PC-9 (cell line): ENCODE measurements at regions not wholly inside any gene's neighbourhood (a gene's known extent, or its start where the extent isn't known, plus 50 kb on each side); places are given as distances from the start of the nearest gene placed in this dataset.

Source experiments
- BruUV-seq: library from RNA; stranded (reverse); fragments of 400-500 nt; replicated peaks from 2 replicates; lab custom pipeline; 2021; lab: Mats Ljungman, UMichigan
- CTCF ChIA-PET: fragments of 300-600 bp; sonication (Branson Sonifier 250); formaldehyde crosslinking; loops from one replicate; lab custom pipeline; 2022; ENCODE audit warnings: antibody characterized with exemption; lab: Charles Lee
- POLR2A ChIA-PET: fragments of 300-600 bp; sonication (Branson Sonifier 250); formaldehyde crosslinking; loops from one replicate; lab custom pipeline; 2022; ENCODE audit warnings: antibody characterized with exemption; ENCODE audit not compliant: unreplicated experiment; lab: Charles Lee
- DNase-seq, 2 experiments: peaks; one replicate each; pipeline versions ENCODE4 v3.0.0 to v3.0.0-alpha.2; 2015 to 2022; ENCODE audit warnings: mixed read lengths in 1 of 2
- H2AFZ ChIP-seq: fragments of 200-600 bp; sonication (generic); 2 replicates; pipeline ENCODE4 v1.8.1; 2017; ENCODE audit warnings: antibody characterized with exemption
- H3F3A ChIP-seq: fragments of 200-600 bp; sonication (generic); 2 replicates; pipeline ENCODE4 v1.8.1; 2017; ENCODE audit warnings: antibody characterized with exemption, mild to moderate bottlenecking, low read depth; ENCODE audit not compliant: insufficient read depth
- H3K27ac ChIP-seq: fragments of 200-600 bp; sonication (generic); 2 replicates; pipeline ENCODE4 v1.6.1; 2016; ENCODE audit warnings: mixed run types
- H3K27me3 ChIP-seq: fragments of 200-600 bp; sonication (generic); 2 replicates; pipeline ENCODE4 v1.6.1; 2016; ENCODE audit warnings: low read depth, mixed run types; ENCODE audit not compliant: insufficient read depth
- H3K36me3 ChIP-seq: fragments of 200-600 bp; sonication (generic); 2 replicates; pipeline ENCODE4 v1.6.1; 2016; ENCODE audit warnings: low read depth, mixed run types
- H3K4me1 ChIP-seq: fragments of 200-600 bp; sonication (generic); replicated peaks from 2 replicates; pipeline ENCODE4 v1.6.1; 2016; ENCODE audit warnings: mixed run types; ENCODE audit not compliant: insufficient read depth
- H3K4me2 ChIP-seq: fragments of 200-600 bp; sonication (generic); 2 replicates; pipeline ENCODE4 v1.6.1; 2017; ENCODE audit warnings: mixed run types
- H3K4me3 ChIP-seq: fragments of 200-600 bp; sonication (generic); 2 replicates; pipeline ENCODE4 v1.6.1; 2016; ENCODE audit warnings: mixed run types
- H3K79me2 ChIP-seq: fragments of 200-600 bp; sonication (generic); 2 replicates; pipeline ENCODE4 v1.6.1; 2017; ENCODE audit warnings: low read depth, mixed run types
- H3K9me2 ChIP-seq: fragments of 200-600 bp; sonication (generic); 2 replicates; pipeline ENCODE4 v1.8.1; 2017; ENCODE audit warnings: mild to moderate bottlenecking; ENCODE audit not compliant: insufficient read depth
- H3K9me3 ChIP-seq: fragments of 200-600 bp; sonication (generic); 2 replicates; pipeline ENCODE4 v1.8.1; 2016; ENCODE audit warnings: low read depth; ENCODE audit not compliant: insufficient read depth
- H4K20me1 ChIP-seq: fragments of 200-600 bp; sonication (generic); 2 replicates; pipeline ENCODE4 v1.8.1; 2017; ENCODE audit not compliant: insufficient read depth
- EZH2 ChIP-seq: fragments of 200-600 bp; sonication (generic); IDR thresholded peaks from 2 replicates; pipeline ENCODE4 v1.8.0; 2017; ENCODE audit warnings: antibody characterized with exemption, low read depth
- intact Hi-C: fragments of 100-400 bp; cut with micrococcal nuclease; formaldehyde crosslinking; loops from one replicate; pipeline ENCODE4 v1.10.0; 2022; ENCODE audit not compliant: unreplicated experiment
- TF ChIP-seq, protein P1 (sequence below): fragments of 200-600 bp; sonication (generic); conservative IDR thresholded peaks from 2 replicates; pipeline ENCODE4 v1.6.1; 2017; ENCODE audit warnings: mixed run types, antibody characterized with exemption, mild to moderate bottlenecking, moderate library complexity

DNA sequence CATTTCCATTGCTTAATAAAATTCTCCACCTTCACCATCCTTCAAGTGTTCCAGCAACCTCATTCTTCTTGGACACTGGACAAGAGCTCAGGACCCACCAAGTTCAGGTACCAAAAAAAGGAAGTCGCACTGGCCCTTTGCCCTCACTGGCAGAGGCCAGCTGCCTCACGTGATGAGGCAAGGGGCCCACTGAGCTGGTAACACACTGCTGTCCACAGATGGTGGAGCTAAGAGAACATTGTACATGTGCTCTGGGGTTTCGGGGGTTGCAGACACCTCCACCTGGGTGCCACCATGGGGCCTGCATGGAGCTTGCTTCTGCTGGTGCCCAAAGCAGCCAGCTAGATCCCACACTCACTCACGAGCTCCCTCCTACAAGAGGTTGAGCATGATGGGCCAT is 71.3 kb downstream of the SCG2 start:
- no peak overlapping the region for H3K4me2 ChIP-seq
- no peaks in the 10 kb centered on the region for H3K79me2 ChIP-seq
- ChIA-PET CTCF (no interaction called here), POLR2A (no interaction called here)
- H2AFZ ChIP-seq, result no peak overlapping the region
- no peaks in the 10 kb centered on the region for H3K27me3 ChIP-seq
- H3K9me2 ChIP-seq, result no peaks in the 10 kb centered on the region
- DNase-seq, result no peak
- BruUV-seq, result no TSS peak
- no peak overlapping the region for H3K4me3 ChIP-seq
- peaks cover 8% of the 10 kb centered on the region; the same call in 1 of the 2 replicates for H3K4me1 ChIP-seq
- TF ChIP-seq, protein P1, sequence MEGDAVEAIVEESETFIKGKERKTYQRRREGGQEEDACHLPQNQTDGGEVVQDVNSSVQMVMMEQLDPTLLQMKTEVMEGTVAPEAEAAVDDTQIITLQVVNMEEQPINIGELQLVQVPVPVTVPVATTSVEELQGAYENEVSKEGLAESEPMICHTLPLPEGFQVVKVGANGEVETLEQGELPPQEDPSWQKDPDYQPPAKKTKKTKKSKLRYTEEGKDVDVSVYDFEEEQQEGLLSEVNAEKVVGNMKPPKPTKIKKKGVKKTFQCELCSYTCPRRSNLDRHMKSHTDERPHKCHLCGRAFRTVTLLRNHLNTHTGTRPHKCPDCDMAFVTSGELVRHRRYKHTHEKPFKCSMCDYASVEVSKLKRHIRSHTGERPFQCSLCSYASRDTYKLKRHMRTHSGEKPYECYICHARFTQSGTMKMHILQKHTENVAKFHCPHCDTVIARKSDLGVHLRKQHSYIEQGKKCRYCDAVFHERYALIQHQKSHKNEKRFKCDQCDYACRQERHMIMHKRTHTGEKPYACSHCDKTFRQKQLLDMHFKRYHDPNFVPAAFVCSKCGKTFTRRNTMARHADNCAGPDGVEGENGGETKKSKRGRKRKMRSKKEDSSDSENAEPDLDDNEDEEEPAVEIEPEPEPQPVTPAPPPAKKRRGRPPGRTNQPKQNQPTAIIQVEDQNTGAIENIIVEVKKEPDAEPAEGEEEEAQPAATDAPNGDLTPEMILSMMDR, result no peak
- TF ChIP-seq EZH2, result no peak
- no peaks in the 10 kb centered on the region for H3K36me3 ChIP-seq
- no peak overlapping the region for H3K27ac ChIP-seq
- H3K9me3 ChIP-seq, result peaks cover 8% of the 10 kb centered on the region; the same call in 1 of the 2 replicates
- H3F3A ChIP-seq, result no peaks in the 10 kb centered on the region
- H4K20me1 ChIP-seq, result no peaks in the 10 kb centered on the region
- intact Hi-C loops, result no loop called here

DNA sequence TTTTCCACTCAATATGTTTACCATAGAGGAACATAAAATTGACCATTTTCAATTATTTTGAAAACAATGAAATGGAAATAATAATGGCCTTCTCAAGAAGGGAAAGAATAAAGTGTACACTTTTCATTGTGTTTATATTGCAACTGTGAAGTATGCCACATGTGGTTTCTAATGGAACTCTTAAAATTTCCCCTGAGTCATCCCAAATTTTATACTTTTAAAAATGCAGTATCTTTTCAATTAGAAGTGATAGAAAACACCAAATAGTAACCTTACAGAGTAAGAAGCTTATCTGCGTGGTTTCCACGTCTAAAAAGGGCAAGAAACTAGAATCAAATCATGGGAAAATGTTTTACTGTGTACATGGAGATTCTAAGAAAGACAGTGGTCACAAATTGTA is 70.0 kb downstream of the SCG2 start:
- Histone ChIP-seq H3K79me2 (no peaks in the 10 kb centered on the region), H3K27ac (no peak overlapping the region), H3K9me3 (peaks cover 8% of the 10 kb centered on the region; the same call in 1 of the 2 replicates), H3K4me2 (no peak overlapping the region), H3K4me3 (no peak overlapping the region), H3K27me3 (no peaks in the 10 kb centered on the region), H4K20me1 (no peaks in the 10 kb centered on the region), H2AFZ (no peak overlapping the region), H3K4me1 (no peaks in the 10 kb centered on the region), H3K36me3 (no peaks in the 10 kb centered on the region), H3K9me2 (no peaks in the 10 kb centered on the region), H3F3A (no peaks in the 10 kb centered on the region)
- DNase-seq, result no peak
- BruUV-seq, result no TSS peak
- TF ChIP-seq EZH2, result no peak
- TF ChIP-seq, protein P1, result no peak
- intact Hi-C loops, result no loop called here
- POLR2A ChIA-PET, result no interaction called here
- CTCF ChIA-PET, result no interaction called here

DNA sequence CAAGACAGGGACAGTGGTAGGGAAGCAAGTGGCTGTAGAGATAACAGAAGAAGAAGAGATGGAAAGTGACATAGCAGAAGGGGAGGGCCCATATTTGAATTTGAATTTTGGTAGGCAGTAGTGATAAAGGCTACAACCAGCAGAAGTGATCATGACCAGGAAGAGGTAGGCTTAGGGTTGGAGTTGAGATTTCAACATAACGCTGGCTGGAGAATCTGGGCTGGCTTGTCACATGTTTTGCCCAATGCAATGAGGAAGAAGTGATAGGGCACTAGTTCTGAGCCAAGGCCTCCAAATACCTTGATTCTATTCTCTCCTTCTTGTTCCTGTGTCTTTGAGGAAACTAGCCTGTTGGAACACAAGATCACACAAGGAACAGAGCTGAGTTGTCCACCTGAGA is 69.4 kb downstream of the SCG2 start:
- intact Hi-C loops, result no loop called here
- H3K4me3 ChIP-seq, result no peak overlapping the region
- no peaks in the 10 kb centered on the region for H3F3A ChIP-seq
- POLR2A ChIA-PET, result no interaction called here
- BruUV-seq, result no TSS peak
- peaks cover 13% of the 10 kb centered on the region; the same call in 1 of the 2 replicates for H3K9me3 ChIP-seq
- DNase-seq, result no peak
- TF ChIP-seq EZH2, result no peak
- TF ChIP-seq, protein P1, result no peak
- no peaks in the 10 kb centered on the region for H3K36me3 ChIP-seq
- H3K4me1 ChIP-seq, result peaks cover 4% of the 10 kb centered on the region
- no peak overlapping the region for H3K4me2 ChIP-seq
- no peaks in the 10 kb centered on the region for H3K9me2 ChIP-seq
- H3K79me2 ChIP-seq, result no peaks in the 10 kb centered on the region
- CTCF ChIA-PET, result no interaction called here
- H4K20me1 ChIP-seq, result no peaks in the 10 kb centered on the region
- H3K27ac ChIP-seq, result no peak overlapping the region
- no peaks in the 10 kb centered on the region for H3K27me3 ChIP-seq
- H2AFZ ChIP-seq, result no peak overlapping the region
